ENCODE measurements at regions not wholly inside any gene's neighbourhood (a gene's known extent, or its start where the extent isn't known, plus 50 kb on each side); places are given as distances from the start of the nearest gene placed in this dataset.
A peak's percentile ranks its signal among the peaks of the same experiment; 100 is the strongest.

- no peak overlapping the region for H4K8ac ChIP-seq (ENCODE audit: low read depth, low read length)
- H3K27ac ChIP-seq (replicated peaks; ENCODE audit: low read length) = no peak overlapping the region
- DNase-seq (ENCODE audit: low spot score) = no peak
- no peak overlapping the region for H2BK5ac ChIP-seq (ENCODE audit: low read length)
- no peak overlapping the region for H3K18ac ChIP-seq (ENCODE audit: low read length)
- H3K4me3 ChIP-seq (ENCODE audit: low read length in 2 of 2) = no peak overlapping the region
- no peak overlapping the region for H2BK120ac ChIP-seq (ENCODE audit: low read depth, low read length)
- no peak overlapping the region for H3K4ac ChIP-seq (ENCODE audit: low read length)
- H3K4me2 ChIP-seq (ENCODE audit: insufficient read depth, low read length, poor library complexity, severe bottlenecking) = no peak overlapping the region
- no peaks in the 10 kb centered on the region for H3K79me1 ChIP-seq (ENCODE audit: low read depth, low read length)
- no peaks in the 10 kb centered on the region for H3K4me1 ChIP-seq (ENCODE audit: control insufficient read depth in 2 of 2, insufficient read depth in 1 of 2, low read depth in 1 of 2, low read length in 2 of 2)
- no peak overlapping the region for H3K23ac ChIP-seq (ENCODE audit: low read depth, low read length, poor library complexity)
- no peak overlapping the region for H3K14ac ChIP-seq (ENCODE audit: low read length)
- no CpG with 5 or more reads among the region's 3 CpGs for WGBS, 2 donors (ENCODE audit: extremely low coverage in 2 of 2, insufficient read length in 2 of 2, insufficient replicate concordance in 1 of 2)
- H2BK15ac ChIP-seq (ENCODE audit: low read length) = no peak overlapping the region
- H2BK12ac ChIP-seq (ENCODE audit: low read length) = no peak overlapping the region
- H3K9me3 ChIP-seq (replicated peaks in 1 of 2; ENCODE audit: control insufficient read depth in 2 of 2, insufficient read depth in 1 of 2, low read depth in 1 of 2, low read length in 2 of 2) = no peaks in the 10 kb centered on the region
- H3K36me3 ChIP-seq (replicated peaks in 1 of 2; ENCODE audit: control insufficient read depth in 2 of 2, insufficient read depth in 2 of 2, low read length in 2 of 2) = no peaks in the 10 kb centered on the region
- no peak overlapping the region for H3K9ac ChIP-seq (ENCODE audit: low read depth, low read length, poor library complexity)
- no peaks in the 10 kb centered on the region for H3K27me3 ChIP-seq (ENCODE audit: control insufficient read depth in 3 of 3, insufficient read depth in 3 of 3, low read depth in 1 of 3, low read length in 3 of 3)
- H2AK5ac ChIP-seq (ENCODE audit: low read depth, low read length) = no peak overlapping the region
- no peak overlapping the region for H2AFZ ChIP-seq (ENCODE audit: low read length)
- H4K91ac ChIP-seq (ENCODE audit: low read depth, low read length, poor library complexity) = no peak overlapping the region
Observed at GRCh38 chr7:20554072-20554471, 61.4 kb upstream of the ABCB5 start.

GRCh38 chr7:20556091-20556490 is 59.4 kb upstream of the ABCB5 start:
- Histone ChIP-seq H3K27me3 (ENCODE audit: control insufficient read depth in 3 of 3, insufficient read depth in 3 of 3, low read depth in 1 of 3, low read length in 3 of 3) (no peaks in the 10 kb centered on the region), H2BK15ac (ENCODE audit: low read length) (no peak overlapping the region), H3K14ac (ENCODE audit: low read length) (no peak overlapping the region), H2BK12ac (ENCODE audit: low read length) (no peak overlapping the region), H3K18ac (ENCODE audit: low read length) (no peak overlapping the region), H2AFZ (ENCODE audit: low read length) (no peak overlapping the region), H4K91ac (ENCODE audit: low read depth, low read length, poor library complexity) (no peak overlapping the region), H3K79me1 (ENCODE audit: low read depth, low read length) (no peaks in the 10 kb centered on the region), H3K4me3 (ENCODE audit: low read length in 2 of 2) (no peak overlapping the region), H2AK5ac (ENCODE audit: low read depth, low read length) (no peak overlapping the region), H3K9ac (ENCODE audit: low read depth, low read length, poor library complexity) (no peak overlapping the region), H2BK120ac (ENCODE audit: low read depth, low read length) (no peak overlapping the region), H3K4me1 (ENCODE audit: control insufficient read depth in 2 of 2, insufficient read depth in 1 of 2, low read depth in 1 of 2, low read length in 2 of 2) (no peaks in the 10 kb centered on the region), H3K23ac (ENCODE audit: low read depth, low read length, poor library complexity) (no peak overlapping the region), H4K8ac (ENCODE audit: low read depth, low read length) (no peak overlapping the region), H3K27ac (replicated peaks; ENCODE audit: low read length) (no peak overlapping the region), H2BK5ac (ENCODE audit: low read length) (no peak overlapping the region), H3K4ac (ENCODE audit: low read length) (no peak overlapping the region), H3K4me2 (ENCODE audit: insufficient read depth, low read length, poor library complexity, severe bottlenecking) (no peak overlapping the region), H3K9me3 (replicated peaks in 1 of 2; ENCODE audit: control insufficient read depth in 2 of 2, insufficient read depth in 1 of 2, low read depth in 1 of 2, low read length in 2 of 2) (peaks cover 0 to 7% of the 10 kb centered on the region in 2 donors), H3K36me3 (replicated peaks in 1 of 2; ENCODE audit: control insufficient read depth in 2 of 2, insufficient read depth in 2 of 2, low read length in 2 of 2) (no peaks in the 10 kb centered on the region)
- DNase-seq (ENCODE audit: low spot score) = no peak
- WGBS, 2 donors (ENCODE audit: extremely low coverage in 2 of 2, insufficient read length in 2 of 2, insufficient replicate concordance in 1 of 2) = no CpG with 5 or more reads among the region's 4 CpGs

GRCh38 chr7:20557116-20557515 is 58.4 kb upstream of the ABCB5 start:
- Histone ChIP-seq H3K27ac (replicated peaks; ENCODE audit: low read length) (no peak overlapping the region), H3K23ac (ENCODE audit: low read depth, low read length, poor library complexity) (no peak overlapping the region), H3K18ac (ENCODE audit: low read length) (no peak overlapping the region), H3K79me1 (ENCODE audit: low read depth, low read length) (no peaks in the 10 kb centered on the region), H2AFZ (ENCODE audit: low read length) (peak overlapping the region; percentile 47), H4K91ac (ENCODE audit: low read depth, low read length, poor library complexity) (no peak overlapping the region), H3K9ac (ENCODE audit: low read depth, low read length, poor library complexity) (no peak overlapping the region), H3K4me1 (ENCODE audit: control insufficient read depth in 2 of 2, insufficient read depth in 1 of 2, low read depth in 1 of 2, low read length in 2 of 2) (peaks cover 0 to 3% of the 10 kb centered on the region in 2 donors), H3K14ac (ENCODE audit: low read length) (no peak overlapping the region), H4K8ac (ENCODE audit: low read depth, low read length) (no peak overlapping the region), H2BK15ac (ENCODE audit: low read length) (no peak overlapping the region), H2AK5ac (ENCODE audit: low read depth, low read length) (no peak overlapping the region), H3K4me2 (ENCODE audit: insufficient read depth, low read length, poor library complexity, severe bottlenecking) (no peak overlapping the region), H3K4ac (ENCODE audit: low read length) (no peak overlapping the region), H2BK12ac (ENCODE audit: low read length) (no peak overlapping the region), H3K9me3 (replicated peaks in 1 of 2; ENCODE audit: control insufficient read depth in 2 of 2, insufficient read depth in 1 of 2, low read depth in 1 of 2, low read length in 2 of 2) (peaks cover 0 to 10% of the 10 kb centered on the region in 2 donors), H3K4me3 (ENCODE audit: low read length in 2 of 2) (no peak overlapping the region), H2BK5ac (ENCODE audit: low read length) (no peak overlapping the region), H3K36me3 (replicated peaks in 1 of 2; ENCODE audit: control insufficient read depth in 2 of 2, insufficient read depth in 2 of 2, low read length in 2 of 2) (no peaks in the 10 kb centered on the region), H3K27me3 (ENCODE audit: control insufficient read depth in 3 of 3, insufficient read depth in 3 of 3, low read depth in 1 of 3, low read length in 3 of 3) (no peaks in the 10 kb centered on the region), H2BK120ac (ENCODE audit: low read depth, low read length) (no peak overlapping the region)
- no CpG with 5 or more reads among the region's 1 CpG for WGBS, 2 donors (ENCODE audit: extremely low coverage in 2 of 2, insufficient read length in 2 of 2, insufficient replicate concordance in 1 of 2)
- DNase-seq (ENCODE audit: low spot score) = no peak

- H4K91ac ChIP-seq (ENCODE audit: low read depth, low read length, poor library complexity) = no peak overlapping the region
- no peaks in the 10 kb centered on the region for H3K36me3 ChIP-seq (replicated peaks in 1 of 2; ENCODE audit: control insufficient read depth in 2 of 2, insufficient read depth in 2 of 2, low read length in 2 of 2)
- no peak overlapping the region for H3K27ac ChIP-seq (replicated peaks; ENCODE audit: low read length)
- H4K8ac ChIP-seq (ENCODE audit: low read depth, low read length) = peak overlapping the region; percentile 82
- H2AK5ac ChIP-seq (ENCODE audit: low read depth, low read length) = no peak overlapping the region
- H3K18ac ChIP-seq (ENCODE audit: low read length) = peak overlapping the region; percentile 87
- H3K9ac ChIP-seq (ENCODE audit: low read depth, low read length, poor library complexity) = peak overlapping the region; percentile 77
- peak overlapping the region; percentile 89 for H3K14ac ChIP-seq (ENCODE audit: low read length)
- H3K4ac ChIP-seq (ENCODE audit: low read length) = peak overlapping the region; percentile 84
- peak overlapping the region; percentile 41 for H2BK12ac ChIP-seq (ENCODE audit: low read length)
- peak overlapping the region; percentile 17 for H2BK120ac ChIP-seq (ENCODE audit: low read depth, low read length)
- H3K79me1 ChIP-seq (ENCODE audit: low read depth, low read length) = no peaks in the 10 kb centered on the region
- no peak overlapping the region for H2AFZ ChIP-seq (ENCODE audit: low read length)
- H3K4me2 ChIP-seq (ENCODE audit: insufficient read depth, low read length, poor library complexity, severe bottlenecking) = no peak overlapping the region
- WGBS, 2 donors (ENCODE audit: extremely low coverage in 2 of 2, insufficient read length in 2 of 2, insufficient replicate concordance in 1 of 2) = no CpG with 5 or more reads among the region's 22 CpGs
- peaks cover 3 to 10% of the 10 kb centered on the region in 2 donors for H3K4me1 ChIP-seq (ENCODE audit: control insufficient read depth in 2 of 2, insufficient read depth in 1 of 2, low read depth in 1 of 2, low read length in 2 of 2)
- peak overlapping the region; percentile 96 for H3K23ac ChIP-seq (ENCODE audit: low read depth, low read length, poor library complexity)
- no peak overlapping the region for H2BK5ac ChIP-seq (ENCODE audit: low read length)
- peaks cover 0 to 15% of the 10 kb centered on the region in 2 donors for H3K9me3 ChIP-seq (replicated peaks in 1 of 2; ENCODE audit: control insufficient read depth in 2 of 2, insufficient read depth in 1 of 2, low read depth in 1 of 2, low read length in 2 of 2)
- H3K4me3 ChIP-seq (ENCODE audit: low read length in 2 of 2) = no peak overlapping the region
- DNase-seq (ENCODE audit: low spot score) = no peak
- H3K27me3 ChIP-seq (ENCODE audit: control insufficient read depth in 3 of 3, insufficient read depth in 3 of 3, low read depth in 1 of 3, low read length in 3 of 3) = no peaks in the 10 kb centered on the region
- H2BK15ac ChIP-seq (ENCODE audit: low read length) = no peak overlapping the region
Observed at GRCh38 chr7:20558963-20559716, 56.3 kb upstream of the ABCB5 start.
